ENCODE measurements at regions not wholly inside any gene's neighbourhood (a gene's known extent, or its start where the extent isn't known, plus 50 kb on each side); places are given as distances from the start of the nearest gene placed in this dataset.
A peak's percentile ranks its signal among the peaks of the same experiment; 100 is the strongest.

GRCh38 chr2:212669761-212670160 is 131.2 kb upstream of the ERBB4 start:
- H3K4me3 ChIP-seq (ENCODE audit: low read length) = no peak overlapping the region
- DNase-seq (ENCODE audit: low read depth, low spot score) = no peak

- no peak overlapping the region for H3K4me3 ChIP-seq (ENCODE audit: low read length)
- DNase-seq (ENCODE audit: low read depth, low spot score) = no peak
Observed at GRCh38 chr2:212667751-212668316, 129.2 kb upstream of the ERBB4 start.

GRCh38 chr2:212665948-212666347 is 127.3 kb upstream of the ERBB4 start:
- no peak for DNase-seq (ENCODE audit: low read depth, low spot score)
- no peak overlapping the region for H3K4me3 ChIP-seq (ENCODE audit: low read length)

- DNase-seq (ENCODE audit: low read depth, low spot score) = no peak
- H3K4me3 ChIP-seq (ENCODE audit: low read length) = no peak overlapping the region
Observed at GRCh38 chr2:212659441-212659840, 120.8 kb upstream of the ERBB4 start.

GRCh38 chr2:212649646-212650045 is 111.0 kb upstream of the ERBB4 start:
- DNase-seq (ENCODE audit: low read depth, low spot score) = no peak
- H3K4me3 ChIP-seq (ENCODE audit: low read length) = no peak overlapping the region

- H3K4me3 ChIP-seq (ENCODE audit: low read length) = no peak overlapping the region
- no peak for DNase-seq (ENCODE audit: low read depth, low spot score)
Observed at GRCh38 chr2:212646698-212647366, 108.2 kb upstream of the ERBB4 start.

- H3K4me3 ChIP-seq (ENCODE audit: low read length) = no peak overlapping the region
- DNase-seq (ENCODE audit: low read depth, low spot score) = no peak
Observed at GRCh38 chr2:212644195-212644837, 105.7 kb upstream of the ERBB4 start.

- no peak for DNase-seq (ENCODE audit: low read depth, low spot score)
- H3K4me3 ChIP-seq (ENCODE audit: low read length) = no peak overlapping the region
Observed at GRCh38 chr2:212640428-212640827, 101.8 kb upstream of the ERBB4 start.

- no peak for DNase-seq (ENCODE audit: low read depth, low spot score)
- H3K4me3 ChIP-seq (ENCODE audit: low read length) = no peak overlapping the region
Observed at GRCh38 chr2:212638694-212639093, 100.1 kb upstream of the ERBB4 start.

- no peak for DNase-seq (ENCODE audit: low read depth, low spot score)
- H3K4me3 ChIP-seq (ENCODE audit: low read length) = no peak overlapping the region
Observed at GRCh38 chr2:212628586-212628985, 90.0 kb upstream of the ERBB4 start.

GRCh38 chr2:212626371-212626918 is 87.8 kb upstream of the ERBB4 start:
- no peak for DNase-seq (ENCODE audit: low read depth, low spot score)
- no peak overlapping the region for H3K4me3 ChIP-seq (ENCODE audit: low read length)

GRCh38 chr2:212619954-212620353 is 81.4 kb upstream of the ERBB4 start:
- DNase-seq (ENCODE audit: low read depth, low spot score) = no peak
- H3K4me3 ChIP-seq (ENCODE audit: low read length) = no peak overlapping the region

- no peak for DNase-seq (ENCODE audit: low read depth, low spot score)
- H3K4me3 ChIP-seq (ENCODE audit: low read length) = no peak overlapping the region
Observed at GRCh38 chr2:212618636-212619035, 80.0 kb upstream of the ERBB4 start.

GRCh38 chr2:212610872-212611425 is 72.3 kb upstream of the ERBB4 start:
- DNase-seq (ENCODE audit: low read depth, low spot score) = no peak
- H3K4me3 ChIP-seq (ENCODE audit: low read length) = no peak overlapping the region

GRCh38 chr2:212609479-212609878 is 70.9 kb upstream of the ERBB4 start:
- H3K4me3 ChIP-seq (ENCODE audit: low read length) = no peak overlapping the region
- DNase-seq (ENCODE audit: low read depth, low spot score) = no peak

GRCh38 chr2:212607080-212607479 is 68.5 kb upstream of the ERBB4 start:
- no peak for DNase-seq (ENCODE audit: low read depth, low spot score)
- H3K4me3 ChIP-seq (ENCODE audit: low read length) = no peak overlapping the region

- DNase-seq (ENCODE audit: low read depth, low spot score) = no peak
- H3K4me3 ChIP-seq (ENCODE audit: low read length) = no peak overlapping the region
Observed at GRCh38 chr2:212606232-212606631, 67.6 kb upstream of the ERBB4 start.

GRCh38 chr2:212596688-212597087 is 58.1 kb upstream of the ERBB4 start:
- DNase-seq (ENCODE audit: low read depth, low spot score) = no peak

GRCh38 chr2:212596276-212596675 is 57.7 kb upstream of the ERBB4 start:
- DNase-seq (ENCODE audit: low read depth, low spot score) = no peak
- no peak overlapping the region for H3K4me3 ChIP-seq (ENCODE audit: low read length)

More at GRCh38 chr2:212596688-212597087, 58.1 kb upstream of the ERBB4 start:
- H3K4me3 ChIP-seq (ENCODE audit: low read length) = no peak overlapping the region

GRCh38 chr2:212595036-212595654 is 56.5 kb upstream of the ERBB4 start:
- DNase-seq (ENCODE audit: low read depth, low spot score) = peak; percentile 27
- no peak overlapping the region for H3K4me3 ChIP-seq (ENCODE audit: low read length)
